ENCODE measurements at regions not wholly inside any gene's neighbourhood (a gene's known extent, or its start where the extent isn't known, plus 50 kb on each side); places are given as distances from the start of the nearest gene placed in this dataset.

GRCh38 chr4:30283336-30283735 is 436.8 kb upstream of the PCDH7 start:
- TF ChIP-seq CTCF (IDR thresholded peaks at IDR 0.05), result no peak
- TF ChIP-seq POLR2A (IDR thresholded peaks at IDR 0.05), result no peak

Measured in body of pancreas (tissue), 4 donors.